ENCODE measurements at regions not wholly inside any gene's neighbourhood (a gene's known extent, or its start where the extent isn't known, plus 50 kb on each side); places are given as distances from the start of the nearest gene placed in this dataset.

GRCh38 chr11:113567867-113568544 lies 92.8 kb upstream of the DRD2 start:
- TF ChIP-seq CTCF (conservative IDR thresholded peaks at IDR 0.05; ENCODE audit: low read length) (no peak), EZH2phosphoT487 (IDR thresholded peaks at IDR 0.05; ENCODE audit: borderline replicate concordance) (no peak)

Data from Loucy (cell line).